ENCODE measurements at regions not wholly inside any gene's neighbourhood (a gene's known extent, or its start where the extent isn't known, plus 50 kb on each side); places are given as distances from the start of the nearest gene placed in this dataset.

- TF ChIP-seq CTCF (IDR thresholded peaks at IDR 0.05) (no peak), ZFX (IDR thresholded peaks at IDR 0.05; ENCODE audit: borderline replicate concordance) (no peak)
Measured at GRCh38 chr4:123731035-123731434, 334.4 kb downstream of the SPRY1 start.

All from 22Rv1 (cell line).